Erythroblast (primary cell): ENCODE measurements at regions not wholly inside any gene's neighbourhood (a gene's known extent, or its start where the extent isn't known, plus 50 kb on each side); places are given as distances from the start of the nearest gene placed in this dataset.

Source experiments
- DNase-seq, 2 experiments: peaks; one replicate each; lab custom pipeline; 2025; lab: John Stamatoyannopoulos, UW
- GATA1 ChIP-seq: IDR thresholded peaks from 2 replicates; pipeline ENCODE4 v1.6.1; 2011; ENCODE audit warnings: low read depth, mild to moderate bottlenecking, control low read depth, low read length, moderate library complexity
- POLR2A ChIP-seq: IDR thresholded peaks from 2 replicates; pipeline ENCODE4 v1.6.1; 2011; ENCODE audit warnings: mild to moderate bottlenecking, low read length

GRCh38 chr4:138021139-138021830 is 220.9 kb downstream of the SLC7A11 start:
- no peak for DNase-seq
- TF ChIP-seq GATA1, result no peak
- no peak for TF ChIP-seq POLR2A

GRCh38 chr4:138014590-138015288 is 227.4 kb downstream of the SLC7A11 start:
- TF ChIP-seq GATA1, result no peak
- TF ChIP-seq POLR2A, result no peak
- no peak for DNase-seq

- TF ChIP-seq GATA1 (no peak), POLR2A (no peak)
- no peak for DNase-seq
Observed at GRCh38 chr4:138013625-138014024, 228.5 kb downstream of the SLC7A11 start.

- DNase-seq, result no peak
- TF ChIP-seq GATA1 (no peak), POLR2A (no peak)
Observed at GRCh38 chr4:138010639-138011038, 231.5 kb downstream of the SLC7A11 start.

GRCh38 chr4:138007572-138007971 is 234.6 kb downstream of the SLC7A11 start:
- no peak for DNase-seq
- TF ChIP-seq POLR2A (no peak), GATA1 (no peak)

- no peak for DNase-seq
- TF ChIP-seq POLR2A (no peak), GATA1 (no peak)
Observed at GRCh38 chr4:138005486-138005885, 236.7 kb downstream of the SLC7A11 start.

GRCh38 chr4:138003248-138003647 is 238.9 kb downstream of the SLC7A11 start:
- DNase-seq, result no peak
- TF ChIP-seq GATA1 (no peak), POLR2A (no peak)

GRCh38 chr4:137998666-137999429 is 243.3 kb downstream of the SLC7A11 start:
- TF ChIP-seq POLR2A (no peak), GATA1 (no peak)
- no peak for DNase-seq

- DNase-seq, result no peak
- TF ChIP-seq GATA1 (no peak), POLR2A (no peak)
Observed at GRCh38 chr4:137997496-137997895, 244.7 kb downstream of the SLC7A11 start.

GRCh38 chr4:137994853-137995252 is 247.3 kb downstream of the SLC7A11 start:
- DNase-seq, result no peak
- TF ChIP-seq POLR2A (no peak), GATA1 (no peak)

- DNase-seq, result no peak
Observed at GRCh38 chr4:137993232-137993631, 248.9 kb downstream of the SLC7A11 start.

GRCh38 chr4:137981277-137981676 is 260.9 kb downstream of the SLC7A11 start:
- no peak for TF ChIP-seq GATA1
- TF ChIP-seq POLR2A, result no peak
- no peak for DNase-seq

More at GRCh38 chr4:137993232-137993631, 248.9 kb downstream of the SLC7A11 start:
- no peak for TF ChIP-seq GATA1
- TF ChIP-seq POLR2A, result no peak

- no peak for DNase-seq
- TF ChIP-seq GATA1 (no peak), POLR2A (no peak)
Observed at GRCh38 chr4:137980641-137981040, 261.5 kb downstream of the SLC7A11 start.

- no peak for TF ChIP-seq GATA1
- no peak for TF ChIP-seq POLR2A
- no peak for DNase-seq
Observed at GRCh38 chr4:137979938-137980337, 262.2 kb downstream of the SLC7A11 start.
